Neural progenitor cell (in vitro differentiated cells): ENCODE measurements at regions not wholly inside any gene's neighbourhood (a gene's known extent, or its start where the extent isn't known, plus 50 kb on each side); places are given as distances from the start of the nearest gene placed in this dataset.

Experiments
- DNase-seq: peaks from one replicate; pipeline ENCODE4 v3.0.0-alpha.2; 2016; ENCODE audit warnings: low spot score
- H2AFZ ChIP-seq: fragments of 200-600 bp; sonication (generic); replicated peaks from 2 replicates; pipeline ENCODE4 v1.6.1; 2016; ENCODE audit warnings: antibody characterized with exemption
- H3F3A ChIP-seq: fragments of 200-600 bp; sonication (generic); 2 replicates; pipeline ENCODE4 v1.6.1; 2016; ENCODE audit warnings: antibody characterized with exemption, low read depth
- H3K27ac ChIP-seq: fragments of 200-600 bp; sonication (generic); 2 replicates; pipeline ENCODE4 v1.5.1; 2016; ENCODE audit warnings: mild to moderate bottlenecking
- H3K27me3 ChIP-seq: fragments of 200-600 bp; sonication (generic); 2 replicates; pipeline ENCODE4 v1.6.1; 2016; ENCODE audit warnings: mild to moderate bottlenecking, moderate library complexity
- H3K36me3 ChIP-seq: fragments of 200-600 bp; sonication (generic); 2 replicates; pipeline ENCODE4 v1.5.1; 2016
- H3K4me1 ChIP-seq: fragments of 200-600 bp; sonication (generic); 2 replicates; pipeline ENCODE4 v1.6.1; 2016; ENCODE audit warnings: mixed run types
- H3K4me2 ChIP-seq: fragments of 200-600 bp; sonication (generic); 2 replicates; pipeline ENCODE4 v1.6.1; 2016
- H3K4me3 ChIP-seq: fragments of 200-600 bp; sonication (generic); 2 replicates; pipeline ENCODE4 v1.5.1; 2016
- H3K79me2 ChIP-seq: fragments of 200-600 bp; sonication (generic); 2 replicates; pipeline ENCODE4 v1.6.1; 2016; ENCODE audit warnings: low read depth
- H3K9ac ChIP-seq: fragments of 200-600 bp; sonication (generic); 2 replicates; pipeline ENCODE4 v1.6.1; 2016
- H3K9me3 ChIP-seq: fragments of 200-600 bp; sonication (generic); 2 replicates; pipeline ENCODE4 v1.5.1; 2016; ENCODE audit warnings: low read depth
- H4K20me1 ChIP-seq: fragments of 200-600 bp; sonication (generic); 2 replicates; pipeline ENCODE4 v1.6.1; 2016; ENCODE audit warnings: low read depth
- H3K27ac Mint-ChIP-seq: 3 replicates; pipeline ENCODE4 v1.8.0; 2021; ENCODE audit warnings: mixed read lengths
- H3K27me3 Mint-ChIP-seq: 2 replicates; pipeline ENCODE4 v1.8.0; 2022; ENCODE audit warnings: low read depth, mild to moderate bottlenecking, inconsistent platforms, moderate library complexity, mixed read lengths; ENCODE audit not compliant: insufficient read depth
- H3K36me3 Mint-ChIP-seq: 3 replicates; pipeline ENCODE4 v1.8.0; 2021; ENCODE audit warnings: mixed read lengths
- H3K4me1 Mint-ChIP-seq: 3 replicates; pipeline ENCODE4 v1.8.0; 2021; ENCODE audit warnings: mixed read lengths
- H3K4me3 Mint-ChIP-seq: 3 replicates; pipeline ENCODE4 v1.8.0; 2021; ENCODE audit warnings: mild to moderate bottlenecking, moderate library complexity, mixed read lengths
- H3K9me3 Mint-ChIP-seq: 3 replicates; pipeline ENCODE4 v1.8.0; 2020; ENCODE audit warnings: mixed read lengths
- EZH2 ChIP-seq: fragments of 200-600 bp; sonication (generic); IDR thresholded peaks from 2 replicates; pipeline ENCODE4 v1.6.1; 2017; ENCODE audit warnings: antibody characterized with exemption, mild to moderate bottlenecking, moderate library complexity
- EZH2phosphoT487 ChIP-seq: fragments of 200-600 bp; sonication (generic); IDR thresholded peaks from 2 replicates; pipeline ENCODE4 v1.6.1; 2017; ENCODE audit warnings: antibody characterized with exemption
- TF ChIP-seq, protein P1 (sequence below): fragments of 200-600 bp; sonication (generic); IDR thresholded peaks from 2 replicates; pipeline ENCODE4 v1.5.1; 2017; ENCODE audit warnings: antibody characterized with exemption, mild to moderate bottlenecking

- Histone ChIP-seq H3K27me3 (no peaks in the 10 kb centered on the region), H4K20me1 (no peaks in the 10 kb centered on the region), H3K4me2 (no peak overlapping the region), H3K4me3 (no peak overlapping the region), H3K4me1 (no peaks in the 10 kb centered on the region), H3F3A (no peaks in the 10 kb centered on the region), H3K9ac (no peak overlapping the region), H3K27ac (no peak overlapping the region), H3K36me3 (no peaks in the 10 kb centered on the region), H3K9me3 (no peaks in the 10 kb centered on the region), H2AFZ (no peak overlapping the region), H3K79me2 (no peaks in the 10 kb centered on the region)
- no peaks in the 10 kb centered on the region for H3K4me1 Mint-ChIP-seq
- DNase-seq, result no peak
- no peak overlapping the region for H3K4me3 Mint-ChIP-seq
- H3K36me3 Mint-ChIP-seq, result no peaks in the 10 kb centered on the region
- H3K27ac Mint-ChIP-seq, result no peak overlapping the region
- no peaks in the 10 kb centered on the region for H3K27me3 Mint-ChIP-seq
- H3K9me3 Mint-ChIP-seq, result no peaks in the 10 kb centered on the region
- TF ChIP-seq EZH2phosphoT487 (no peak), EZH2 (no peak)
- TF ChIP-seq, protein P1, sequence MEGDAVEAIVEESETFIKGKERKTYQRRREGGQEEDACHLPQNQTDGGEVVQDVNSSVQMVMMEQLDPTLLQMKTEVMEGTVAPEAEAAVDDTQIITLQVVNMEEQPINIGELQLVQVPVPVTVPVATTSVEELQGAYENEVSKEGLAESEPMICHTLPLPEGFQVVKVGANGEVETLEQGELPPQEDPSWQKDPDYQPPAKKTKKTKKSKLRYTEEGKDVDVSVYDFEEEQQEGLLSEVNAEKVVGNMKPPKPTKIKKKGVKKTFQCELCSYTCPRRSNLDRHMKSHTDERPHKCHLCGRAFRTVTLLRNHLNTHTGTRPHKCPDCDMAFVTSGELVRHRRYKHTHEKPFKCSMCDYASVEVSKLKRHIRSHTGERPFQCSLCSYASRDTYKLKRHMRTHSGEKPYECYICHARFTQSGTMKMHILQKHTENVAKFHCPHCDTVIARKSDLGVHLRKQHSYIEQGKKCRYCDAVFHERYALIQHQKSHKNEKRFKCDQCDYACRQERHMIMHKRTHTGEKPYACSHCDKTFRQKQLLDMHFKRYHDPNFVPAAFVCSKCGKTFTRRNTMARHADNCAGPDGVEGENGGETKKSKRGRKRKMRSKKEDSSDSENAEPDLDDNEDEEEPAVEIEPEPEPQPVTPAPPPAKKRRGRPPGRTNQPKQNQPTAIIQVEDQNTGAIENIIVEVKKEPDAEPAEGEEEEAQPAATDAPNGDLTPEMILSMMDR, result no peak
Measured at GRCh38 chr13:56558698-56559320, 581.9 kb upstream of the PRR20A start.

GRCh38 chr13:56561327-56561726 is 579.4 kb upstream of the PRR20A start:
- Histone ChIP-seq H3K4me1 (no peaks in the 10 kb centered on the region), H3K79me2 (no peaks in the 10 kb centered on the region), H3K4me2 (no peak overlapping the region), H3K4me3 (no peak overlapping the region), H4K20me1 (no peaks in the 10 kb centered on the region), H3K27me3 (no peaks in the 10 kb centered on the region), H3F3A (no peaks in the 10 kb centered on the region), H2AFZ (peak overlapping the region; percentile 58), H3K9ac (no peak overlapping the region), H3K36me3 (no peaks in the 10 kb centered on the region), H3K27ac (no peak overlapping the region), H3K9me3 (no peaks in the 10 kb centered on the region)
- Mint-ChIP-seq H3K4me1 (no peaks in the 10 kb centered on the region), H3K27ac (no peak overlapping the region), H3K36me3 (no peaks in the 10 kb centered on the region), H3K9me3 (no peaks in the 10 kb centered on the region), H3K4me3 (no peak overlapping the region), H3K27me3 (no peaks in the 10 kb centered on the region)
- DNase-seq, result peak; percentile 20
- TF ChIP-seq, protein P1, result peak; percentile 46
- TF ChIP-seq EZH2 (no peak), EZH2phosphoT487 (no peak)

DNA sequence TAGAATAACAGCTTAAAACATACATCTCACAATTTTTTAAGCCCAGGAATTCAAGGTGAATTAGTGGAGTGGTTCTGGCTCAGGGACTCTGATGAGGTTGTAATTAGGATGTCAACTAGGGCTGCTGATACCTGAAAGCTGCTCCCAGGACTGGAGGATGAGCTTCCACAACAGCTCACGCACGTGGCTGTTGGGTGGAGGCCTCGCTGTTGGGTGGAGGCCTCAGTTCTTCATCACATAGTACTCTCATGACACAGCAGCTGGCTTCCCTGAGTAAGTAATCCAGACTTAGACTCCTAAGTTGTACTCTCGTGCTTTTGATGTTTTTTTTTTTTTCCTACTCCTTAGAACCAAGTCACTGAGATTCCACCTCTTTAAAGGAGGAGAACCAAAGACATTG is 577.1 kb upstream of the PRR20A start:
- no peak overlapping the region for H3K4me3 Mint-ChIP-seq
- no peaks in the 10 kb centered on the region for H3K27me3 Mint-ChIP-seq
- Histone ChIP-seq H3K9me3 (no peaks in the 10 kb centered on the region), H3K9ac (no peak overlapping the region), H3K4me3 (no peak overlapping the region), H3K79me2 (no peaks in the 10 kb centered on the region), H3K27ac (no peak overlapping the region), H3K27me3 (no peaks in the 10 kb centered on the region), H3F3A (no peaks in the 10 kb centered on the region), H3K36me3 (no peaks in the 10 kb centered on the region), H4K20me1 (no peaks in the 10 kb centered on the region), H3K4me1 (no peaks in the 10 kb centered on the region), H3K4me2 (no peak overlapping the region), H2AFZ (peak overlapping the region; percentile 22)
- H3K4me1 Mint-ChIP-seq, result no peaks in the 10 kb centered on the region
- no peak overlapping the region for H3K27ac Mint-ChIP-seq
- TF ChIP-seq EZH2 (no peak), EZH2phosphoT487 (no peak)
- TF ChIP-seq, protein P1, result no peak
- H3K9me3 Mint-ChIP-seq, result no peaks in the 10 kb centered on the region
- H3K36me3 Mint-ChIP-seq, result no peaks in the 10 kb centered on the region
- DNase-seq, result no peak
